ENCODE measurements at regions not wholly inside any gene's neighbourhood (a gene's known extent, or its start where the extent isn't known, plus 50 kb on each side); places are given as distances from the start of the nearest gene placed in this dataset.

- TF ChIP-seq CTCF (conservative IDR thresholded peaks at IDR 0.05; ENCODE audit: low read depth, low read length) (no peak), EZH2 (IDR thresholded peaks at IDR 0.05; ENCODE audit: borderline replicate concordance, low read depth, low read length, poor library complexity, severe bottlenecking) (no peak)
Measured at GRCh38 chr11:69360606-69361005, 66.7 kb downstream of the MYEOV start.
